ENCODE measurements at regions not wholly inside any gene's neighbourhood (a gene's known extent, or its start where the extent isn't known, plus 50 kb on each side); places are given as distances from the start of the nearest gene placed in this dataset.
"Not testable (repeated sequence)": the region's sequence is repeated elsewhere in the genome, so short reads cannot be mapped to it uniquely, and the experiment has no call there.

DNA sequence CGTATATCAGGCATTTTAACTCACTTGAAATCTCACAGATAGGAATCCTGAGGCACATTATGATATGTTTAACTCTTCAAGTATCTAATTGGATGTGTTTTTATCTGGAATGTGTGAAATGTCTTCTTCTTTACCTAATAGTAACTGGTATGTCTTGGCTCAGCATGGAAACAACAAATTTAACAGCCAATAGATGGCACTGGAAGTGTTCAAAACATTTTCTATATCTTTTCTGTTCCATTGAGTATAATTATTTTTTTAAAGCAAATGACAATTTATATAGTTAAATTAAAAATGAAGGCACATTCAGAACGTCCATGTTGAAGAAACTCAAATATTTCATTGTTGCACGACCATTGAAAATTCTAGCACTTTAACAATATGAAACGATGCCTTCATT, 164.6 kb upstream of the SLC16A7 start:
- no peaks in the 10 kb centered on the region for H3K4me1 ChIP-seq (replicated peaks in 1 of 2)
- intact Hi-C loops (cut with DNase I): loop anchor here in 1 of 2 donors (10.0 kb wide), 1 partner anchor 404 kb away; no protein-coding TSS in a partner anchor
- DNase-seq: no peak
- no peaks in the 10 kb centered on the region for H3K27me3 ChIP-seq
- H3K27ac ChIP-seq: no peak overlapping the region
- 45 to 59% (median 52%) methylated on average over 4 of the region's 4 CpGs for WGBS, 4 donors
- TF ChIP-seq POLR2A (IDR thresholded peaks at IDR 0.05): no peak
- TF ChIP-seq CTCF (IDR thresholded peaks at IDR 0.05): peak in 3 of 6 experiments; percentile 29 to 42 (median 30)
- no peak overlapping the region for H3K4me3 ChIP-seq
- no peaks in the 10 kb centered on the region for H3K36me3 ChIP-seq (replicated peaks in 1 of 2)
- no peaks in the 10 kb centered on the region for H3K9me3 ChIP-seq (replicated peaks in 1 of 3)

- TF ChIP-seq CTCF (IDR thresholded peaks at IDR 0.05): no peak
- TF ChIP-seq POLR2A (IDR thresholded peaks at IDR 0.05): no peak
- Histone ChIP-seq H3K36me3 (replicated peaks in 1 of 2) (no peaks in the 10 kb centered on the region), H3K27me3 (no peaks in the 10 kb centered on the region), H3K4me3 (no peak overlapping the region), H3K27ac (no peak overlapping the region), H3K4me1 (replicated peaks in 1 of 2) (no peaks in the 10 kb centered on the region), H3K9me3 (replicated peaks in 1 of 3) (no peaks in the 10 kb centered on the region)
- intact Hi-C loops (cut with DNase I): loop anchor here in 1 of 2 donors (10.0 kb wide), 1 partner anchor 405 kb away; no protein-coding TSS in a partner anchor
- DNase-seq: no peak
- WGBS, 4 donors: 43 to 64% (median 48%) methylated on average over 1 of the region's 1 CpG
These were observed 166.1 kb upstream of the SLC16A7 start for GRCh38 chr12:59429766-59430165.

DNA sequence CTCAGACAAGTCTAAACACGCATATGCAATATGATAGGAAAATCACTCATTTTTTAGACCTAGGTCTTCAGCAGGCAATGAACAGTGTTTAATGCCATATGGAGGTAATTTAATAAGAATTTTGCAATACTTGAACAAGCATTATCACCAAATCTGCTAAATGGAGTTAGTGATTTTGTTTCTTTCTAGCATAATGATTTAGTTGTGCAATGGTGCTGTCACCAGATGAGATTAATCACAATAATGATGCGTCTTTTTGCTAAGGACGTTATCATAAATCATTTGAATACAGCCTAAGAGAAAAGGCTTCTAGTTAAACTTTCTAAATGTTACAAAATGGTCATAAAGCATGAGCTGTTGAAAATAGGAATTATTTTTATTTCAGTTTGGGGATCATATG, 170.0 kb upstream of the SLC16A7 start:
- TF ChIP-seq CTCF (IDR thresholded peaks at IDR 0.05) (no peak), POLR2A (IDR thresholded peaks at IDR 0.05) (no peak)
- H3K36me3 ChIP-seq (replicated peaks in 1 of 2): no peaks in the 10 kb centered on the region
- no peaks in the 10 kb centered on the region for H3K9me3 ChIP-seq (replicated peaks in 1 of 3)
- 49 to 61% (median 58%) methylated on average over 3 of the region's 3 CpGs for WGBS, 4 donors
- no peaks in the 10 kb centered on the region for H3K4me1 ChIP-seq (replicated peaks in 1 of 2)
- no peak overlapping the region for H3K4me3 ChIP-seq
- H3K27me3 ChIP-seq: no peaks in the 10 kb centered on the region
- DNase-seq: no peak
- no peak overlapping the region for H3K27ac ChIP-seq
- intact Hi-C loops (cut with DNase I): no loop called here

GRCh38 chr12:59424666-59425065, 171.2 kb upstream of the SLC16A7 start:
- H3K9me3 ChIP-seq (replicated peaks in 1 of 3); H3K36me3 ChIP-seq (replicated peaks in 1 of 2); H3K4me3 ChIP-seq; H3K27ac ChIP-seq; DNase-seq; H3K4me1 ChIP-seq (replicated peaks in 1 of 2); intact Hi-C loops (cut with DNase I); H3K27me3 ChIP-seq: not testable (repeated sequence)
- 82 to 85% (median 84%) methylated on average over 3 of the region's 3 CpGs for WGBS, 4 donors

DNA sequence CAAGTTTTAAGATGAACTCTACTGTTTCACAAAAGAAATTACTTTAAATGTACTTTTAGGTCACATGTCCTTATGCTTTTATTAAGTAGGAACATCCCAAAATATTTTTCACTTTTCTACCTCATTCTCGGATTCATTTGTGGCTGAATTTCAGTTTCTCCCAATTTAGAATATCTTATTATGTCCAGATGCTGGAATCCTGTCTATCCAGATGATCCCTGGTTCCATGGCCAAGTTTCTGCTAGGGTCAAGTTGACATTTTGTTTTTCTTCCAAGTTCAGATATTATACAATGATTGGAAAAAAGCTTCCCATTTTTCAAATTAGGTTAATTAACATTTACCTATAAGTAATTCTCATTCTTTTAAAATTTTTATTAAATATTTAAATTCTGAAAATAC, 181.8 kb upstream of the SLC16A7 start:
- Histone ChIP-seq H3K4me1 (replicated peaks in 1 of 2) (no peaks in the 10 kb centered on the region), H3K4me3 (no peak overlapping the region), H3K9me3 (replicated peaks in 1 of 3) (no peaks in the 10 kb centered on the region), H3K36me3 (replicated peaks in 1 of 2) (no peaks in the 10 kb centered on the region), H3K27ac (no peak overlapping the region), H3K27me3 (no peaks in the 10 kb centered on the region)
- intact Hi-C loops (cut with DNase I): no loop called here
- TF ChIP-seq POLR2A (IDR thresholded peaks at IDR 0.05) (no peak), CTCF (IDR thresholded peaks at IDR 0.05) (no peak)
- DNase-seq: no peak
- 71 to 86% (median 81%) methylated on average over 1 of the region's 1 CpG for WGBS, 4 donors
